Ovary (tissue), 7 donors: ENCODE measurements at regions not wholly inside any gene's neighbourhood (a gene's known extent, or its start where the extent isn't known, plus 50 kb on each side); places are given as distances from the start of the nearest gene placed in this dataset.

ENCODE experiments used
- DNase-seq, 5 donors: peaks; one replicate each; pipeline ENCODE4 v3.0.0-alpha.2; 2019 to 2020
- H3K27ac ChIP-seq, 2 donors: fragments of 200-600 bp; one replicate each; pipeline versions ENCODE4 v1.5.1 to v1.8.0; 2019 to 2022
- H3K27me3 ChIP-seq: fragments of 200-600 bp; one replicate; pipeline ENCODE4 v1.8.0; 2022
- H3K36me3 ChIP-seq: fragments of 200-600 bp; sonication (generic); one replicate; pipeline ENCODE4 v1.5.1; 2019
- H3K4me1 ChIP-seq: one replicate; pipeline ENCODE4 v1.8.1; 2013; ENCODE audit warnings: mild to moderate bottlenecking, moderate library complexity; ENCODE audit not compliant: insufficient read depth
- H3K4me3 ChIP-seq: fragments of 200-600 bp; sonication (generic); one replicate; pipeline ENCODE4 v1.5.1; 2017
- H3K9me3 ChIP-seq, 2 donors: fragments of 200-600 bp in 1 of 2; sonication (generic) in 1 of 2; one replicate each; pipeline versions ENCODE4 v1.5.1 to v1.8.1; 2013 to 2019; ENCODE audit warnings: mild to moderate bottlenecking in 1 of 2, moderate library complexity in 1 of 2
- EP300 ChIP-seq: sonication (generic); formaldehyde crosslinking; IDR thresholded peaks from one replicate; pipeline ENCODE4 v1.6.1; 2017; ENCODE audit warnings: antibody characterized with exemption
- POLR2A ChIP-seq: fragments of 450-650 bp; IDR thresholded peaks from one replicate; pipeline ENCODE4 v1.6.1; 2017; ENCODE audit warnings: antibody characterized with exemption, mild to moderate bottlenecking, moderate library complexity
- WGBS, 3 donors: extraction: QIAGEN DNeasy Blood & Tissue Kit in 1 of 3; methylation state at CpG; one replicate each; pipeline versions ENCODE4 v1.1.5 to v1.1.7; 2013 to 2017; 5-methylcytosine and 5-hydroxymethylcytosine counted together
- intact Hi-C, 4 donors: fragments of 100-400 bp; cut with DNase I; formaldehyde crosslinking; loops; one replicate each; pipeline versions ENCODE4 v1.11.0 to v1.15.1; 2022 to 2023
- TF ChIP-seq, protein P1 (sequence below), 3 donors: fragments of 450-650 bp in 2 of 3; fragments of 200-600 bp in 1 of 3; IDR thresholded peaks; one replicate each; pipeline versions ENCODE4 v1.5.1 to v1.8.0; 2016 to 2022; ENCODE audit warnings: antibody characterized with exemption in 3 of 3, mild to moderate bottlenecking in 1 of 3
- donor health status: DM: no; HTN: no; CAD: no; lungs with moderate emphysema.
- donor health status: DM: no; HTN: no; CAD: no.
- donor health status: Bipolar disorder and iron deficiency.
- donor health status: DM: no; HTN: no; CAD: no.
- donor health status: DM: yes; HTN: yes; CAD: no.

GRCh38 chr14:97779140-97779539 is 982.0 kb downstream of the VRK1 start:
- 79 to 86% (median 84%) methylated on average over 5 of the region's 5 CpGs for WGBS, 3 donors
- no peak for DNase-seq
- H3K27ac ChIP-seq = no peak overlapping the region
- no peak overlapping the region for H3K4me3 ChIP-seq
- H3K9me3 ChIP-seq = no peaks in the 10 kb centered on the region
- intact Hi-C loops = no loop called here
- no peaks in the 10 kb centered on the region for H3K36me3 ChIP-seq
- H3K27me3 ChIP-seq = no peaks in the 10 kb centered on the region
- TF ChIP-seq EP300 = no peak
- no peak for TF ChIP-seq POLR2A
- TF ChIP-seq, protein P1, sequence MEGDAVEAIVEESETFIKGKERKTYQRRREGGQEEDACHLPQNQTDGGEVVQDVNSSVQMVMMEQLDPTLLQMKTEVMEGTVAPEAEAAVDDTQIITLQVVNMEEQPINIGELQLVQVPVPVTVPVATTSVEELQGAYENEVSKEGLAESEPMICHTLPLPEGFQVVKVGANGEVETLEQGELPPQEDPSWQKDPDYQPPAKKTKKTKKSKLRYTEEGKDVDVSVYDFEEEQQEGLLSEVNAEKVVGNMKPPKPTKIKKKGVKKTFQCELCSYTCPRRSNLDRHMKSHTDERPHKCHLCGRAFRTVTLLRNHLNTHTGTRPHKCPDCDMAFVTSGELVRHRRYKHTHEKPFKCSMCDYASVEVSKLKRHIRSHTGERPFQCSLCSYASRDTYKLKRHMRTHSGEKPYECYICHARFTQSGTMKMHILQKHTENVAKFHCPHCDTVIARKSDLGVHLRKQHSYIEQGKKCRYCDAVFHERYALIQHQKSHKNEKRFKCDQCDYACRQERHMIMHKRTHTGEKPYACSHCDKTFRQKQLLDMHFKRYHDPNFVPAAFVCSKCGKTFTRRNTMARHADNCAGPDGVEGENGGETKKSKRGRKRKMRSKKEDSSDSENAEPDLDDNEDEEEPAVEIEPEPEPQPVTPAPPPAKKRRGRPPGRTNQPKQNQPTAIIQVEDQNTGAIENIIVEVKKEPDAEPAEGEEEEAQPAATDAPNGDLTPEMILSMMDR (IDR thresholded peaks at IDR 0.05) = no peak
- no peaks in the 10 kb centered on the region for H3K4me1 ChIP-seq

- Histone ChIP-seq H3K4me3 (no peak overlapping the region), H3K4me1 (no peaks in the 10 kb centered on the region), H3K27me3 (no peaks in the 10 kb centered on the region), H3K27ac (no peak overlapping the region), H3K36me3 (no peaks in the 10 kb centered on the region), H3K9me3 (no peaks in the 10 kb centered on the region)
- DNase-seq = no peak
- 86 to 94% (median 89%) methylated on average over 5 of the region's 5 CpGs for WGBS, 3 donors
- TF ChIP-seq POLR2A = no peak
- TF ChIP-seq EP300 = no peak
- TF ChIP-seq, protein P1 (IDR thresholded peaks at IDR 0.05) = no peak
- intact Hi-C loops = no loop called here
Observed at GRCh38 chr14:97780804-97781203, 983.6 kb downstream of the VRK1 start.

DNA sequence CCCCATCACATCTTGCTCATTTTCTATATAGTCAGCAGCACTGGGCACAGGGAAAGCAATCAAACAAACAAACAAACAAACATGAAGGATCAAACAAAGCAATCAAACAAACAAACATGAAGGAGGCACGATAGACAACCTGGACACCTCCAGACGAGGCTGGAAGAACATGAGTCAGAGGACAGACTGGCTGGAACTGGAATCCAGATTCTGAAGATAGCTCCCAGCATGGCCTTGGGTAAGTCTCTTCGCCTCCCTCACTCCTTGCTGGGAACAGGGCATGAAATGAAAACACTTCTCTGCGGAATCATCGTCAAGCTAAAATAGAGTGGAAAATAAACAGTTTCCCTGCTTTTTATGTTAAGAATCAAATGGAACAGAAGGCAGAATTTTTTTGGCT is 984.8 kb downstream of the VRK1 start:
- no peaks in the 10 kb centered on the region for H3K4me1 ChIP-seq
- intact Hi-C loops = no loop called here
- H3K9me3 ChIP-seq = no peaks in the 10 kb centered on the region
- DNase-seq = no peak
- 74 to 85% (median 74%) methylated on average over 5 of the region's 5 CpGs for WGBS, 3 donors
- no peak overlapping the region for H3K27ac ChIP-seq
- TF ChIP-seq EP300 (no peak), POLR2A (no peak)
- TF ChIP-seq, protein P1 (IDR thresholded peaks at IDR 0.05) = no peak
- no peaks in the 10 kb centered on the region for H3K27me3 ChIP-seq
- no peak overlapping the region for H3K4me3 ChIP-seq
- H3K36me3 ChIP-seq = no peaks in the 10 kb centered on the region

DNA sequence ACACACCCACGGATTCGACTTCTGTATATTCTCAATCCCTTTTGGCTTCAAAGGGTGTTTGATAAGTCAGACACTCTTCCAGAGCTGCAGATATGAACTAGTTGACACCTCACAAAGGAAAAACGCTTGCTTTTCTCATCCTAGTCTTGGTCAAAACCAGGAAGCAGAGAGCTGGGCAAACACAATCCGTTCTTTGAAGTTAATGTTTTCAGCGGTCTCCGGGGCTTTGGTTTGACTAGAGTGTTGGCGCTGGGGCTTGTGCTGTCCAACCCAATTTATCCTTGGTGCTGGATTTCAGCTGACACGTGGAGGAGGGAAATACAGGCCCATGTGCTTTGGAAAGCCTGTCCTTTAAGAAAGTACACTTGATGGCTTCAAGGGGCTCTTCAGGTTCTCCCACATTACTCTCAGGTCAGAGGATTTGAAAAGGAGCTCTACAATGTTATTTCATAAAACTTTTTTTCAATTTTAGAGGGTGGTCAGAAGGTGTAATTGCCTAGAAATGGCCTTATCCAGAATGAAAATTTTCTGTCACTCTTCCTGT is 985.8 kb downstream of the VRK1 start:
- TF ChIP-seq POLR2A (no peak), EP300 (no peak)
- TF ChIP-seq, protein P1 (IDR thresholded peaks at IDR 0.05) = no peak
- intact Hi-C loops = no loop called here
- H3K27ac ChIP-seq = no peak overlapping the region
- H3K4me3 ChIP-seq = no peak overlapping the region
- WGBS, 3 donors = 69 to 77% (median 74%) methylated on average over 8 of the region's 8 CpGs
- H3K9me3 ChIP-seq = no peaks in the 10 kb centered on the region
- H3K4me1 ChIP-seq = no peaks in the 10 kb centered on the region
- H3K36me3 ChIP-seq = no peaks in the 10 kb centered on the region
- DNase-seq = no peak
- H3K27me3 ChIP-seq = no peaks in the 10 kb centered on the region
